CD14-positive monocyte (primary cell): ENCODE measurements at regions not wholly inside any gene's neighbourhood (a gene's known extent, or its start where the extent isn't known, plus 50 kb on each side); places are given as distances from the start of the nearest gene placed in this dataset.

Experiments
- DNase-seq, 3 donors: peaks; one replicate each; pipeline ENCODE4 v3.0.0-alpha.2; 2011 to 2022
- H2AFZ ChIP-seq: 2 replicates; pipeline ENCODE4 v1.6.0; 2012; ENCODE audit warnings: mild to moderate bottlenecking, low read depth, low read length, inconsistent platforms; ENCODE audit not compliant: insufficient read depth, poor library complexity, severe bottlenecking
- H3K27ac ChIP-seq, 2 donors: 1 replicate in 1 of 2; 2 replicates in 1 of 2; pipeline ENCODE4 v1.5.1; 2012 to 2013; ENCODE audit warnings: low read length in 2 of 2, control low read depth in 1 of 2, inconsistent platforms in 1 of 2, low read depth in 1 of 2, mild to moderate bottlenecking in 1 of 2
- H3K27me3 ChIP-seq, 2 donors: one replicate each; pipeline versions ENCODE4 v1.6.0 to v1.6.1; 2011 to 2013; ENCODE audit warnings: low read length in 2 of 2; ENCODE audit not compliant: control insufficient read depth in 2 of 2, insufficient read depth in 2 of 2
- H3K36me3 ChIP-seq, 2 donors: replicated peaks in 1 of 2; 1 replicate in 1 of 2; 2 replicates in 1 of 2; pipeline versions ENCODE4 v1.5.1 to v1.6.1; 2012 to 2013; ENCODE audit warnings: low read length in 2 of 2, control low read depth in 1 of 2, inconsistent platforms in 1 of 2, mild to moderate bottlenecking in 1 of 2; ENCODE audit not compliant: insufficient read depth in 2 of 2, control insufficient read depth in 1 of 2
- H3K4me1 ChIP-seq, 2 donors: 1 replicate in 1 of 2; 2 replicates in 1 of 2; pipeline versions ENCODE4 v1.5.1 to v1.6.1; 2012 to 2013; ENCODE audit warnings: low read length in 2 of 2, control low read depth in 1 of 2, inconsistent platforms in 1 of 2, mild to moderate bottlenecking in 1 of 2, moderate library complexity in 1 of 2; ENCODE audit not compliant: insufficient read depth in 2 of 2, control insufficient read depth in 1 of 2
- H3K4me2 ChIP-seq: replicated peaks from 2 replicates; pipeline ENCODE3; 2012; ENCODE audit warnings: low read length, moderate library complexity, mild to moderate bottlenecking; ENCODE audit not compliant: poor library complexity, severe bottlenecking; ENCODE audit errors: extremely low read depth
- H3K4me3 ChIP-seq, 3 experiments: fragments of 200-600 bp in 1 of 3; sonication (generic) in 1 of 3; replicated peaks in 1 of 3; 1 replicate in 2 of 3; 2 replicates in 1 of 3; pipeline ENCODE4 v1.5.1; 2011 to 2013; ENCODE audit warnings: low read length in 3 of 3, mild to moderate bottlenecking in 3 of 3, control low read depth in 2 of 3, low read depth in 2 of 3, inconsistent platforms in 1 of 3, moderate library complexity in 1 of 3
- H3K79me2 ChIP-seq: 2 replicates; pipeline ENCODE4 v1.6.0; 2012; ENCODE audit warnings: mild to moderate bottlenecking, control low read depth, inconsistent platforms, low read length, moderate library complexity; ENCODE audit not compliant: insufficient read depth
- H3K9ac ChIP-seq: 2 replicates; pipeline ENCODE4 v1.6.0; 2017; ENCODE audit warnings: low read length, mild to moderate bottlenecking; ENCODE audit not compliant: insufficient read depth, poor library complexity, severe bottlenecking
- H3K9me3 ChIP-seq, 2 donors: replicated peaks in 1 of 2; 1 replicate in 1 of 2; 2 replicates in 1 of 2; pipeline versions ENCODE4 v1.5.1 to v1.6.1; 2012 to 2013; ENCODE audit warnings: low read length in 2 of 2, control low read depth in 1 of 2; ENCODE audit not compliant: control insufficient read depth in 1 of 2, insufficient read depth in 1 of 2
- H4K20me1 ChIP-seq: 2 replicates; pipeline ENCODE4 v1.6.0; 2012; ENCODE audit warnings: mild to moderate bottlenecking, low read length, control low read depth, moderate library complexity; ENCODE audit not compliant: insufficient read depth
- H3K27ac Mint-ChIP-seq, 7 donors: one replicate each; pipeline ENCODE4 v1.8.0; 2020; ENCODE audit warnings: mild to moderate bottlenecking in 7 of 7, mixed read lengths in 7 of 7, moderate library complexity in 6 of 7, inconsistent platforms in 2 of 7
- H3K27me3 Mint-ChIP-seq, 3 donors: one replicate each; pipeline ENCODE4 v1.8.0; 2021 to 2022; ENCODE audit warnings: low read depth in 3 of 3, mild to moderate bottlenecking in 3 of 3, mixed read lengths in 3 of 3, moderate library complexity in 3 of 3, inconsistent platforms in 1 of 3
- H3K36me3 Mint-ChIP-seq, 2 donors: one replicate each; pipeline ENCODE4 v1.8.0; 2020; ENCODE audit warnings: mixed read lengths in 2 of 2, inconsistent platforms in 1 of 2, mild to moderate bottlenecking in 1 of 2
- H3K4me1 Mint-ChIP-seq: one replicate; pipeline ENCODE4 v1.8.0; 2020; ENCODE audit warnings: mild to moderate bottlenecking, mixed read lengths
- H3K4me3 Mint-ChIP-seq, 2 donors: one replicate each; pipeline ENCODE4 v1.8.0; 2020; ENCODE audit warnings: mild to moderate bottlenecking in 2 of 2, mixed read lengths in 2 of 2, moderate library complexity in 1 of 2
- H3K9me3 Mint-ChIP-seq, 7 donors: one replicate each; pipeline ENCODE4 v1.8.0; 2020 to 2022; ENCODE audit warnings: mixed read lengths in 7 of 7, mild to moderate bottlenecking in 6 of 7, moderate library complexity in 6 of 7, inconsistent platforms in 2 of 7
- WGBS: methylation state at CpG from one replicate; pipeline ENCODE4 v1.1.5; 2013; ENCODE audit warnings: missing lambda C conversion rate; ENCODE audit not compliant: insufficient coverage; 5-methylcytosine and 5-hydroxymethylcytosine counted together
- intact Hi-C, 2 donors: fragments of 100-400 bp; cut with micrococcal nuclease; formaldehyde crosslinking; loops; one replicate each; pipeline versions ENCODE4 v1.15.0 to v1.15.1; 2023
- TF ChIP-seq, protein P1 (sequence below): fragments of 200-600 bp; IDR thresholded peaks from one replicate; pipeline ENCODE4 v1.8.0; 2022; ENCODE audit warnings: antibody characterized with exemption, mild to moderate bottlenecking

DNA sequence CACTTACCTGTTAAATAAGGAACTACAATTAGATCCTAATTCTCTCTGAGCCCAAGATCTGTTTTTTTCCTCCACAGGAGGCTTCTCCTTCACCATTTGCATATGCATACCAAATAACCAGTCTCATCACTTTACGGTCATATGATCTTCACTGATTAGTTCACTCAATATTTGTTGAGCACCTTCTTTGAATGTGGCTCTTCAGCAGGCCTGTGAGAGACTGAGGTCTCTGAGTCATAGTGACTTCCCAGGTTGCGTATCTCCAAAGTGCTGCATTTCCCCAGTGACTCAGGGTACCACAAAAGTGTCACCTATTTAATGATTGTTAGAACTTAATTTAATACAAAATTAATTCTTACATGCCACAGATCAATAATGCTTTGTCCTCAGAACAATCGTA is 108.8 kb upstream of the TRIB2 start:
- Histone ChIP-seq H3K36me3 (no peaks in the 10 kb centered on the region), H3K4me1 (no peaks in the 10 kb centered on the region), H3K79me2 (no peaks in the 10 kb centered on the region), H4K20me1 (no peaks in the 10 kb centered on the region), H3K4me2 (no peak overlapping the region), H2AFZ (no peak overlapping the region), H3K27ac (no peak overlapping the region), H3K4me3 (no peak overlapping the region), H3K9me3 (no peaks in the 10 kb centered on the region), H3K27me3 (no peaks in the 10 kb centered on the region), H3K9ac (no peak overlapping the region)
- TF ChIP-seq, protein P1, sequence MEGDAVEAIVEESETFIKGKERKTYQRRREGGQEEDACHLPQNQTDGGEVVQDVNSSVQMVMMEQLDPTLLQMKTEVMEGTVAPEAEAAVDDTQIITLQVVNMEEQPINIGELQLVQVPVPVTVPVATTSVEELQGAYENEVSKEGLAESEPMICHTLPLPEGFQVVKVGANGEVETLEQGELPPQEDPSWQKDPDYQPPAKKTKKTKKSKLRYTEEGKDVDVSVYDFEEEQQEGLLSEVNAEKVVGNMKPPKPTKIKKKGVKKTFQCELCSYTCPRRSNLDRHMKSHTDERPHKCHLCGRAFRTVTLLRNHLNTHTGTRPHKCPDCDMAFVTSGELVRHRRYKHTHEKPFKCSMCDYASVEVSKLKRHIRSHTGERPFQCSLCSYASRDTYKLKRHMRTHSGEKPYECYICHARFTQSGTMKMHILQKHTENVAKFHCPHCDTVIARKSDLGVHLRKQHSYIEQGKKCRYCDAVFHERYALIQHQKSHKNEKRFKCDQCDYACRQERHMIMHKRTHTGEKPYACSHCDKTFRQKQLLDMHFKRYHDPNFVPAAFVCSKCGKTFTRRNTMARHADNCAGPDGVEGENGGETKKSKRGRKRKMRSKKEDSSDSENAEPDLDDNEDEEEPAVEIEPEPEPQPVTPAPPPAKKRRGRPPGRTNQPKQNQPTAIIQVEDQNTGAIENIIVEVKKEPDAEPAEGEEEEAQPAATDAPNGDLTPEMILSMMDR = no peak
- Mint-ChIP-seq H3K4me1 (peaks cover 15% of the 10 kb centered on the region), H3K27ac (no peak overlapping the region), H3K36me3 (no peaks in the 10 kb centered on the region), H3K27me3 (peaks cover 2 to 11% (median 2%) of the 10 kb centered on the region in 3 donors), H3K9me3 (peaks cover 0 to 2% (median 0%) of the 10 kb centered on the region in 7 donors), H3K4me3 (no peak overlapping the region)
- intact Hi-C loops = no loop called here
- no CpG with 5 or more reads among the region's 3 CpGs for WGBS
- DNase-seq = peak in 1 of 3 donors; percentile 64

- H3K27me3 Mint-ChIP-seq = peaks cover 2 to 8% (median 2%) of the 10 kb centered on the region in 3 donors
Measured at GRCh38 chr2:12610314-12610713, 106.4 kb upstream of the TRIB2 start.

More at GRCh38 chr2:12610314-12610713, 106.4 kb upstream of the TRIB2 start:
- Histone ChIP-seq H3K9me3 (no peaks in the 10 kb centered on the region), H3K4me1 (no peaks in the 10 kb centered on the region), H2AFZ (no peak overlapping the region), H3K9ac (no peak overlapping the region), H4K20me1 (no peaks in the 10 kb centered on the region), H3K4me3 (no peak overlapping the region), H3K27me3 (no peaks in the 10 kb centered on the region), H3K79me2 (no peaks in the 10 kb centered on the region), H3K4me2 (no peak overlapping the region), H3K27ac (no peak overlapping the region), H3K36me3 (no peaks in the 10 kb centered on the region)
- Mint-ChIP-seq H3K9me3 (peaks cover 0 to 2% (median 0%) of the 10 kb centered on the region in 7 donors), H3K4me3 (no peak overlapping the region), H3K4me1 (no peaks in the 10 kb centered on the region), H3K36me3 (no peaks in the 10 kb centered on the region), H3K27ac (no peak overlapping the region)
- intact Hi-C loops = no loop called here
- TF ChIP-seq, protein P1 = no peak
- no peak for DNase-seq
